ENCODE measurements at regions not wholly inside any gene's neighbourhood (a gene's known extent, or its start where the extent isn't known, plus 50 kb on each side); places are given as distances from the start of the nearest gene placed in this dataset.
"Not testable (repeated sequence)": the region's sequence is repeated elsewhere in the genome, so short reads cannot be mapped to it uniquely, and the experiment has no call there.

GRCh38 chr7:94149789-94150545, 145.8 kb upstream of the BET1 start:
- Mint-ChIP-seq H3K27ac (no peak overlapping the region), H3K4me1 (no peaks in the 10 kb centered on the region), H3K9me3 (no peaks in the 10 kb centered on the region), H3K36me3 (no peaks in the 10 kb centered on the region), H3K4me3 (no peak overlapping the region), H3K27me3 (peaks cover 5 to 6% of the 10 kb centered on the region in 2 donors)
- no peaks in the 10 kb centered on the region for H3K4me1 ChIP-seq (ENCODE audit: insufficient read depth, low read length)
- no peaks in the 10 kb centered on the region for H3K36me3 ChIP-seq (ENCODE audit: insufficient read depth, low read length)
- H3K4me3 ChIP-seq (ENCODE audit: low read length in 2 of 2): no peak overlapping the region
- POLR2A ChIA-PET (ENCODE audit: partially characterized antibody): no interaction called here
- H3K27me3 ChIP-seq (ENCODE audit: insufficient read depth, low read length): no peaks in the 10 kb centered on the region
- no peak overlapping the region for H3K27ac ChIP-seq (ENCODE audit: low read depth, low read length)
- H3K9me3 ChIP-seq (ENCODE audit: control insufficient read depth in 1 of 2, low read length in 2 of 2): no peaks in the 10 kb centered on the region
- intact Hi-C loops (cut with micrococcal nuclease): no loop called here
- no peak for DNase-seq
- CTCF ChIA-PET (ENCODE audit: partially characterized antibody): no interaction called here

- intact Hi-C loops (cut with micrococcal nuclease): no loop called here
- DNase-seq: no peak
- H3K9me3 Mint-ChIP-seq: no peaks in the 10 kb centered on the region
- H3K4me1 ChIP-seq (ENCODE audit: insufficient read depth, low read length): no peaks in the 10 kb centered on the region
- no peak overlapping the region for H3K27ac Mint-ChIP-seq
- no peak overlapping the region for H3K4me3 Mint-ChIP-seq
- no peak overlapping the region for H3K27ac ChIP-seq (ENCODE audit: low read depth, low read length)
- peaks cover 0 to 3% of the 10 kb centered on the region in 2 donors for H3K27me3 Mint-ChIP-seq
- no peaks in the 10 kb centered on the region for H3K36me3 Mint-ChIP-seq
- no peaks in the 10 kb centered on the region for H3K27me3 ChIP-seq (ENCODE audit: insufficient read depth, low read length)
- ChIA-PET CTCF (ENCODE audit: partially characterized antibody) (no interaction called here), POLR2A (ENCODE audit: partially characterized antibody) (no interaction called here)
- no peak overlapping the region for H3K4me3 ChIP-seq (ENCODE audit: low read length in 2 of 2)
- H3K4me1 Mint-ChIP-seq: no peaks in the 10 kb centered on the region
- H3K9me3 ChIP-seq (ENCODE audit: control insufficient read depth in 1 of 2, low read length in 2 of 2): no peaks in the 10 kb centered on the region
- no peaks in the 10 kb centered on the region for H3K36me3 ChIP-seq (ENCODE audit: insufficient read depth, low read length)
These were observed 150.0 kb upstream of the BET1 start for GRCh38 chr7:94154182-94154581.

- ChIA-PET POLR2A (ENCODE audit: partially characterized antibody) (no interaction called here), CTCF (ENCODE audit: partially characterized antibody) (no interaction called here)
- Histone ChIP-seq H3K27me3 (ENCODE audit: insufficient read depth, low read length) (no peaks in the 10 kb centered on the region), H3K4me3 (ENCODE audit: low read length in 2 of 2) (no peak overlapping the region), H3K9me3 (ENCODE audit: control insufficient read depth in 1 of 2, low read length in 2 of 2) (no peaks in the 10 kb centered on the region), H3K27ac (ENCODE audit: low read depth, low read length) (no peak overlapping the region), H3K4me1 (ENCODE audit: insufficient read depth, low read length) (no peaks in the 10 kb centered on the region), H3K36me3 (ENCODE audit: insufficient read depth, low read length) (no peaks in the 10 kb centered on the region)
- Mint-ChIP-seq H3K27ac (no peak overlapping the region), H3K9me3 (no peaks in the 10 kb centered on the region), H3K27me3 (peaks cover 0 to 3% of the 10 kb centered on the region in 2 donors), H3K4me3 (no peak overlapping the region), H3K4me1 (no peaks in the 10 kb centered on the region), H3K36me3 (no peaks in the 10 kb centered on the region)
- intact Hi-C loops (cut with micrococcal nuclease): no loop called here
- no peak for DNase-seq
These were observed 150.7 kb upstream of the BET1 start for GRCh38 chr7:94154858-94155257.

- CTCF ChIA-PET (ENCODE audit: partially characterized antibody); intact Hi-C loops (cut with micrococcal nuclease); H3K36me3 Mint-ChIP-seq: not testable (repeated sequence)
These were observed 153.6 kb upstream of the BET1 start for GRCh38 chr7:94157659-94158306.

GRCh38 chr7:94160719-94161435, 156.7 kb upstream of the BET1 start:
- Histone ChIP-seq H3K36me3 (ENCODE audit: insufficient read depth, low read length) (no peaks in the 10 kb centered on the region), H3K27me3 (ENCODE audit: insufficient read depth, low read length) (no peaks in the 10 kb centered on the region), H3K9me3 (ENCODE audit: control insufficient read depth in 1 of 2, low read length in 2 of 2) (no peaks in the 10 kb centered on the region), H3K27ac (ENCODE audit: low read depth, low read length) (no peak overlapping the region), H3K4me3 (ENCODE audit: low read length in 2 of 2) (no peak overlapping the region), H3K4me1 (ENCODE audit: insufficient read depth, low read length) (no peaks in the 10 kb centered on the region)
- no peaks in the 10 kb centered on the region for H3K36me3 Mint-ChIP-seq
- ChIA-PET POLR2A (ENCODE audit: partially characterized antibody) (no interaction called here), CTCF (ENCODE audit: partially characterized antibody) (no interaction called here)
- H3K27me3 Mint-ChIP-seq: no peaks in the 10 kb centered on the region
- DNase-seq: no peak
- H3K4me1 Mint-ChIP-seq: peaks cover 2 to 11% (median 4%) of the 10 kb centered on the region in 4 donors
- H3K9me3 Mint-ChIP-seq: peaks cover 0 to 11% (median 0%) of the 10 kb centered on the region in 8 donors
- peak overlapping the region in 5 of 8 donors; percentile 13 to 51 (median 30) for H3K4me3 Mint-ChIP-seq
- H3K27ac Mint-ChIP-seq: peak overlapping the region in 1 of 7 donors; percentile 4
- intact Hi-C loops (cut with micrococcal nuclease): no loop called here

More at GRCh38 chr7:94157659-94158306, 153.6 kb upstream of the BET1 start:
- H3K27ac Mint-ChIP-seq; H3K4me3 Mint-ChIP-seq; H3K4me3 ChIP-seq (ENCODE audit: low read length in 2 of 2); H3K9me3 ChIP-seq (ENCODE audit: control insufficient read depth in 1 of 2, low read length in 2 of 2); H3K27me3 Mint-ChIP-seq; POLR2A ChIA-PET (ENCODE audit: partially characterized antibody); H3K9me3 Mint-ChIP-seq; H3K36me3 ChIP-seq (ENCODE audit: insufficient read depth, low read length); H3K4me1 ChIP-seq (ENCODE audit: insufficient read depth, low read length); H3K27me3 ChIP-seq (ENCODE audit: insufficient read depth, low read length); DNase-seq; H3K27ac ChIP-seq (ENCODE audit: low read depth, low read length): not testable (repeated sequence)
- peaks cover 2 to 11% (median 4%) of the 10 kb centered on the region in 4 donors for H3K4me1 Mint-ChIP-seq

GRCh38 chr7:94161476-94161875, 157.3 kb upstream of the BET1 start:
- H3K4me1 ChIP-seq (ENCODE audit: insufficient read depth, low read length): no peaks in the 10 kb centered on the region
- H3K9me3 ChIP-seq (ENCODE audit: control insufficient read depth in 1 of 2, low read length in 2 of 2): no peaks in the 10 kb centered on the region
- CTCF ChIA-PET (ENCODE audit: partially characterized antibody): no interaction called here
- no peak overlapping the region for H3K4me3 Mint-ChIP-seq
- no peaks in the 10 kb centered on the region for H3K27me3 Mint-ChIP-seq
- H3K36me3 Mint-ChIP-seq: no peaks in the 10 kb centered on the region
- no peak for DNase-seq
- H3K36me3 ChIP-seq (ENCODE audit: insufficient read depth, low read length): no peaks in the 10 kb centered on the region
- no peaks in the 10 kb centered on the region for H3K27me3 ChIP-seq (ENCODE audit: insufficient read depth, low read length)
- H3K9me3 Mint-ChIP-seq: peaks cover 0 to 16% (median 0%) of the 10 kb centered on the region in 8 donors
- no peak overlapping the region for H3K27ac Mint-ChIP-seq
- intact Hi-C loops (cut with micrococcal nuclease): no loop called here
- POLR2A ChIA-PET (ENCODE audit: partially characterized antibody): no interaction called here
- H3K4me1 Mint-ChIP-seq: peaks cover 2 to 11% (median 4%) of the 10 kb centered on the region in 4 donors
- H3K27ac ChIP-seq (ENCODE audit: low read depth, low read length): no peak overlapping the region
- H3K4me3 ChIP-seq (ENCODE audit: low read length in 2 of 2): no peak overlapping the region

GRCh38 chr7:94169682-94170081, 165.5 kb upstream of the BET1 start:
- no peak overlapping the region for H3K4me3 Mint-ChIP-seq
- Histone ChIP-seq H3K36me3 (ENCODE audit: insufficient read depth, low read length) (no peaks in the 10 kb centered on the region), H3K4me3 (ENCODE audit: low read length in 2 of 2) (no peak overlapping the region), H3K9me3 (ENCODE audit: control insufficient read depth in 1 of 2, low read length in 2 of 2) (no peaks in the 10 kb centered on the region), H3K4me1 (ENCODE audit: insufficient read depth, low read length) (no peaks in the 10 kb centered on the region), H3K27ac (ENCODE audit: low read depth, low read length) (no peak overlapping the region), H3K27me3 (ENCODE audit: insufficient read depth, low read length) (no peaks in the 10 kb centered on the region)
- intact Hi-C loops (cut with micrococcal nuclease): no loop called here
- H3K27me3 Mint-ChIP-seq: peaks cover 0 to 5% of the 10 kb centered on the region in 2 donors
- H3K36me3 Mint-ChIP-seq: no peaks in the 10 kb centered on the region
- H3K27ac Mint-ChIP-seq: no peak overlapping the region
- ChIA-PET CTCF (ENCODE audit: partially characterized antibody) (no interaction called here), POLR2A (ENCODE audit: partially characterized antibody) (no interaction called here)
- peaks cover 0 to 16% (median 0%) of the 10 kb centered on the region in 8 donors for H3K9me3 Mint-ChIP-seq
- DNase-seq: no peak
- no peaks in the 10 kb centered on the region for H3K4me1 Mint-ChIP-seq
